ENCODE measurements at regions not wholly inside any gene's neighbourhood (a gene's known extent, or its start where the extent isn't known, plus 50 kb on each side); places are given as distances from the start of the nearest gene placed in this dataset.

GRCh38 chr9:79936336-79936735, 364.6 kb downstream of the TLE4 start:
- DNase-seq (ENCODE audit: low read depth) = no peak

- no peak for DNase-seq (ENCODE audit: low read depth)
These were observed 357.5 kb downstream of the TLE4 start for GRCh38 chr9:79929285-79929684.

- DNase-seq (ENCODE audit: low read depth) = no peak
These were observed 357.0 kb downstream of the TLE4 start for GRCh38 chr9:79928661-79929223.

GRCh38 chr9:79925326-79925725, 353.6 kb downstream of the TLE4 start:
- no peak for DNase-seq (ENCODE audit: low read depth)

- no peak for DNase-seq (ENCODE audit: low read depth)
These were observed 353.1 kb downstream of the TLE4 start for GRCh38 chr9:79924836-79925235.

GRCh38 chr9:79917421-79917820, 345.7 kb downstream of the TLE4 start:
- DNase-seq (ENCODE audit: low read depth) = no peak

- no peak for DNase-seq (ENCODE audit: low read depth)
These were observed 342.1 kb downstream of the TLE4 start for GRCh38 chr9:79913867-79914266.

GRCh38 chr9:79912318-79913070, 340.7 kb downstream of the TLE4 start:
- DNase-seq (ENCODE audit: low read depth) = no peak

- no peak for DNase-seq (ENCODE audit: low read depth)
These were observed 340.0 kb downstream of the TLE4 start for GRCh38 chr9:79911724-79912123.

- no peak for DNase-seq (ENCODE audit: low read depth)
These were observed 331.2 kb downstream of the TLE4 start for GRCh38 chr9:79902825-79903600.

- DNase-seq (ENCODE audit: low read depth) = no peak
These were observed 329.0 kb downstream of the TLE4 start for GRCh38 chr9:79900754-79901153.

GRCh38 chr9:79896390-79896980, 324.7 kb downstream of the TLE4 start:
- no peak for DNase-seq (ENCODE audit: low read depth)

GRCh38 chr9:79895232-79895631, 323.5 kb downstream of the TLE4 start:
- no peak for DNase-seq (ENCODE audit: low read depth)

GRCh38 chr9:79889369-79889768, 317.6 kb downstream of the TLE4 start:
- no peak for DNase-seq (ENCODE audit: low read depth)

GRCh38 chr9:79885093-79885857, 313.5 kb downstream of the TLE4 start:
- no peak for DNase-seq (ENCODE audit: low read depth)

GRCh38 chr9:79884546-79884945, 312.8 kb downstream of the TLE4 start:
- DNase-seq (ENCODE audit: low read depth) = no peak

- peak; percentile 19 for DNase-seq (ENCODE audit: low read depth)
These were observed 311.4 kb downstream of the TLE4 start for GRCh38 chr9:79883073-79883645.

- no peak for DNase-seq (ENCODE audit: low read depth)
These were observed 308.9 kb downstream of the TLE4 start for GRCh38 chr9:79880626-79881025.

GRCh38 chr9:79877943-79878602, 306.3 kb downstream of the TLE4 start:
- DNase-seq (ENCODE audit: low read depth) = no peak

- DNase-seq (ENCODE audit: low read depth) = no peak
These were observed 296.9 kb downstream of the TLE4 start for GRCh38 chr9:79868567-79869189.

Measured in activated T-cell treated with anti-CD3 and anti-CD28 coated beads for 24 hours (primary cell).